SK-N-SH (cell line): ENCODE measurements at regions not wholly inside any gene's neighbourhood (a gene's known extent, or its start where the extent isn't known, plus 50 kb on each side); places are given as distances from the start of the nearest gene placed in this dataset.
"Not testable (repeated sequence)": the region's sequence is repeated elsewhere in the genome, so short reads cannot be mapped to it uniquely, and the experiment has no call there.

Source experiments
- CTCF ChIA-PET: fragments of 300-600, 350-600 bp; formaldehyde crosslinking; extraction: SDS; loops from one replicate; lab custom pipeline; 2021; lab: Yijun Ruan, JAX
- POLR2A ChIA-PET: fragments of 350-600 bp; sonication (Branson Sonifier 250); formaldehyde crosslinking; extraction: SDS; loops from one replicate; lab custom pipeline; 2020; ENCODE audit warnings: antibody characterized with exemption, inconsistent platforms; lab: Yijun Ruan, JAX
- DNase-seq: peaks from one replicate; pipeline ENCODE4 v3.0.0; 2012
- H2AFZ ChIP-seq: fragments of 200-600 bp; sonication (generic); 2 replicates; pipeline ENCODE4 v1.8.1; 2016; ENCODE audit warnings: antibody characterized with exemption, mild to moderate bottlenecking, low read depth
- H3F3A ChIP-seq: fragments of 200-600 bp; sonication (generic); replicated peaks from 2 replicates; pipeline ENCODE3; 2016; ENCODE audit warnings: antibody characterized with exemption, mild to moderate bottlenecking; ENCODE audit not compliant: insufficient read depth
- H3K27ac ChIP-seq, 2 experiments: fragments of 200-500 bp in 1 of 2; fragments of 200-600 bp in 1 of 2; sonication (Bioruptor generic) in 1 of 2; sonication (generic), shearing (Covaris generic) in 1 of 2; 2 replicates each; pipeline versions ENCODE4 v1.5.1 to v1.6.1; 2014 to 2016; ENCODE audit warnings: low read depth in 2 of 2, inconsistent platforms in 1 of 2, low read length in 1 of 2, mild to moderate bottlenecking in 1 of 2, mixed read lengths in 1 of 2
- H3K27me3 ChIP-seq: fragments of 200-600 bp; sonication (generic), shearing (Covaris generic); 2 replicates; pipeline ENCODE4 v1.6.1; 2016; ENCODE audit warnings: mixed run types; ENCODE audit not compliant: insufficient read depth
- H3K36me3 ChIP-seq, 2 experiments: fragments of 200-500 bp in 1 of 2; fragments of 200-600 bp in 1 of 2; sonication (Bioruptor generic) in 1 of 2; sonication (generic) in 1 of 2; replicated peaks in 1 of 2; 2 replicates each; pipeline versions ENCODE3 to v1.5.1; 2014 to 2016; ENCODE audit warnings: low read length in 1 of 2, mild to moderate bottlenecking in 1 of 2; ENCODE audit not compliant: insufficient read depth in 2 of 2, control insufficient read depth in 1 of 2
- H3K4me1 ChIP-seq, 2 experiments: fragments of 200-500 bp in 1 of 2; fragments of 200-600 bp in 1 of 2; sonication (Bioruptor generic) in 1 of 2; sonication (generic), shearing (Covaris generic) in 1 of 2; 2 replicates each; pipeline versions ENCODE4 v1.5.1 to v1.6.1; 2014 to 2016; ENCODE audit warnings: low read depth in 1 of 2, low read length in 1 of 2, mixed run types in 1 of 2; ENCODE audit not compliant: insufficient read depth in 2 of 2, control insufficient read depth in 1 of 2
- H3K4me2 ChIP-seq: fragments of 200-600 bp; sonication (generic), shearing (Covaris generic); 2 replicates; pipeline ENCODE4 v1.6.1; 2017; ENCODE audit warnings: mixed run types
- H3K4me3 ChIP-seq, 2 experiments: fragments of 200-500 bp in 1 of 2; fragments of 200-600 bp in 1 of 2; sonication (Bioruptor generic) in 1 of 2; sonication (generic), shearing (Covaris generic) in 1 of 2; 2 replicates each; pipeline versions ENCODE4 v1.5.1 to v1.8.1; 2014 to 2016; ENCODE audit warnings: low read depth in 2 of 2, inconsistent platforms in 1 of 2, low read length in 1 of 2, mild to moderate bottlenecking in 1 of 2, mixed read lengths in 1 of 2, moderate library complexity in 1 of 2
- H3K79me2 ChIP-seq: fragments of 200-600 bp; sonication (generic); 2 replicates; pipeline ENCODE4 v1.8.1; 2017; ENCODE audit warnings: mild to moderate bottlenecking; ENCODE audit not compliant: insufficient read depth
- H3K9ac ChIP-seq: fragments of 200-600 bp; sonication (generic); 2 replicates; pipeline ENCODE4 v1.6.1; 2017; ENCODE audit warnings: mixed run types
- H3K9me2 ChIP-seq: fragments of 200-600 bp; sonication (generic); 2 replicates; pipeline ENCODE4 v1.6.1; 2017; ENCODE audit warnings: mixed run types
- H3K9me3 ChIP-seq: fragments of 200-600 bp; sonication (generic); 2 replicates; pipeline ENCODE4 v1.6.1; 2017; ENCODE audit warnings: mixed run types, mild to moderate bottlenecking, moderate library complexity
- H4K20me1 ChIP-seq: fragments of 200-600 bp; sonication (generic); 2 replicates; pipeline ENCODE4 v1.6.1; 2017; ENCODE audit warnings: mild to moderate bottlenecking, mixed run types; ENCODE audit not compliant: insufficient read depth
- ELF1 ChIP-seq: IDR thresholded peaks from 2 replicates; pipeline ENCODE4 v1.4.0; 2012
- EP300 ChIP-seq, 2 experiments: IDR thresholded peaks; 2 replicates each; pipeline versions ENCODE4 v1.4.0 to v1.6.1; 2012; ENCODE audit warnings: borderline replicate concordance in 1 of 2, low read depth in 1 of 2, low read length in 1 of 2
- EZH2phosphoT487 ChIP-seq: fragments of 200-600 bp; sonication (generic); IDR thresholded peaks from 2 replicates; pipeline ENCODE4 v1.6.1; 2017; ENCODE audit warnings: low read depth, mixed run types, mild to moderate bottlenecking, antibody characterized with exemption, moderate library complexity, borderline replicate concordance
- FOXM1 ChIP-seq: IDR thresholded peaks from 2 replicates; pipeline ENCODE4 v1.4.0; 2012; ENCODE audit warnings: low read depth, mild to moderate bottlenecking
- MXI1 ChIP-seq: IDR thresholded peaks from 2 replicates; pipeline ENCODE4 v1.6.1; 2012; ENCODE audit warnings: mild to moderate bottlenecking, low read depth, low read length, improper control_type of control experiment
- RAD21 ChIP-seq: IDR thresholded peaks from 2 replicates; pipeline ENCODE4 v1.6.1; 2012; ENCODE audit warnings: mild to moderate bottlenecking, low read length
- SIN3A ChIP-seq: IDR thresholded peaks from 2 replicates; pipeline ENCODE4 v1.6.1; 2012; ENCODE audit warnings: low read depth, mild to moderate bottlenecking, low read length, moderate library complexity, borderline replicate concordance
- SMC3 ChIP-seq: IDR thresholded peaks from 2 replicates; pipeline ENCODE4 v1.6.1; 2012; ENCODE audit warnings: low read depth, low read length, improper control_type of control experiment
- TAF1 ChIP-seq: IDR thresholded peaks from 2 replicates; pipeline ENCODE4 v1.6.1; 2012; ENCODE audit warnings: low read depth, mild to moderate bottlenecking, low read length, moderate library complexity, borderline replicate concordance
- WGBS: methylation state at CpG from one replicate; pipeline ENCODE4 v1.1.6; 2017; ENCODE audit warnings: low lambda C conversion rate; 5-methylcytosine and 5-hydroxymethylcytosine counted together
- TF ChIP-seq, protein P1 (sequence below): fragments of 150-350 bp; IDR thresholded peaks from 2 replicates; pipeline ENCODE4 v1.6.1; 2017; ENCODE audit warnings: antibody characterized with exemption, low read length, low read depth, borderline replicate concordance
- TF ChIP-seq, protein P2 (sequence below): IDR thresholded peaks from 2 replicates; pipeline ENCODE4 v1.6.1; 2012; ENCODE audit warnings: mild to moderate bottlenecking, low read depth, low read length, moderate library complexity

DNA sequence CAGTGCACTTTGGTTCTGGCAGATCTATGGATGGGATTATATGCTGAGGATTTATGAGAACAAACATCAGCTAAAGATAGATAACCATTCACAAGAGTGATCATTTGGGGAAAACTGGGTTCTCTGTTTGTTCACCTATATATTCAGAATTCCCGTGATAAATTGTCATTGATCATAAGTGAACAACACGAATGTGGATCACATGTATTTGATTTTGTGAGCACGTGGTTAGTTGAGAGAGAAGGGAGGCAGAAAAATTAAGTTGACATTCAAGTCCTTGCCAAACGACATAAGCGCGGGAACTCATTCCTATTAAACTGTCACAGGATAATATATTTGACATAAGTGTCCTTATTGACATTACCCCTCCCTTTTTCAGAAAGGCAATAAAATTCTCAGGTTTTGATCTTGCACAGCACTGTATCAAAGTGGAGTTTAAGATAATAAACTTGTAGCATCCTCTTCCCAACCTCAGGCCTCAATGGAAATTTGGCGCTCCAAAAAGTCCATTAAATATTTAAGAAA, 64.9 kb upstream of the MYO3A start:
- H3K9ac ChIP-seq, result no peak overlapping the region
- CTCF ChIA-PET, result no interaction called here
- no peaks in the 10 kb centered on the region for H4K20me1 ChIP-seq
- no peak for TF ChIP-seq MXI1
- no peak for TF ChIP-seq EZH2phosphoT487
- TF ChIP-seq EP300 (IDR thresholded peaks at IDR 0.05; ENCODE audit: borderline replicate concordance in 1 of 2, low read depth in 1 of 2, low read length in 1 of 2), result no peak
- TF ChIP-seq TAF1, result no peak
- 50% methylated on average over 7 of the region's 7 CpGs for WGBS
- H3K9me3 ChIP-seq, result no peaks in the 10 kb centered on the region
- POLR2A ChIA-PET, result no interaction called here
- H3K4me2 ChIP-seq, result no peak overlapping the region
- H3F3A ChIP-seq, result no peaks in the 10 kb centered on the region
- H3K4me3 ChIP-seq, result no peak overlapping the region
- no peaks in the 10 kb centered on the region for H3K4me1 ChIP-seq
- no peak overlapping the region for H3K27ac ChIP-seq
- no peaks in the 10 kb centered on the region for H3K36me3 ChIP-seq
- H3K79me2 ChIP-seq, result no peaks in the 10 kb centered on the region
- no peak for DNase-seq
- no peaks in the 10 kb centered on the region for H3K9me2 ChIP-seq
- no peaks in the 10 kb centered on the region for H3K27me3 ChIP-seq
- H2AFZ ChIP-seq, result no peak overlapping the region

DNA sequence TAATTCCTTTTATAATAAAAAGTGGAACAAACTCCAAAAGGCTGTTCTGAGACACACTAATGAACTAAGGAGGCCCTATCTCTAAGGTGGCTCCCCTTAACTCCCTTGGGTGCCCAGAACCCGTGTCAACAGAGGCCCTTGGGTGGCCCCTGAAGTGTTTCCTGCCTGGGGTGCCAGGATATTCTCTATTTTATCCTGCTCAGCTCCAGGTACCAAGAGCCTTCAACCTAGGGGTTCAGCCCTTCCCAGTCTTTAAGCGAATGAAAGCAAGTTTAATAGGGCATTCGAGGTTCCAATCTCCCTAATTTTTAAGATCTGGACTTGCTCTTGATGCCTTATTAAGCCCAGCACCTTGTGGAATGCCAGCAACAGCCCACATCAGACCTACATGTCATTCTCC, 64.4 kb upstream of the MYO3A start:
- CTCF ChIA-PET, result no interaction called here
- DNase-seq, result no peak
- Histone ChIP-seq H3K36me3 (no peaks in the 10 kb centered on the region), H3K9ac (no peak overlapping the region), H3K27ac (no peak overlapping the region), H3K4me2 (no peak overlapping the region), H3K79me2 (no peaks in the 10 kb centered on the region), H3F3A (no peaks in the 10 kb centered on the region), H3K9me2 (no peaks in the 10 kb centered on the region), H3K9me3 (no peaks in the 10 kb centered on the region), H3K4me1 (no peaks in the 10 kb centered on the region)
- POLR2A ChIA-PET, result no interaction called here
- WGBS, result 16% methylated on average over 3 of the region's 3 CpGs
- TF ChIP-seq MXI1 (no peak), RAD21 (no peak), FOXM1 (no peak), EP300 (IDR thresholded peaks at IDR 0.05; ENCODE audit: borderline replicate concordance in 1 of 2, low read depth in 1 of 2, low read length in 1 of 2) (no peak), ELF1 (no peak), SMC3 (no peak), TAF1 (no peak), SIN3A (no peak)
- TF ChIP-seq, protein P1, sequence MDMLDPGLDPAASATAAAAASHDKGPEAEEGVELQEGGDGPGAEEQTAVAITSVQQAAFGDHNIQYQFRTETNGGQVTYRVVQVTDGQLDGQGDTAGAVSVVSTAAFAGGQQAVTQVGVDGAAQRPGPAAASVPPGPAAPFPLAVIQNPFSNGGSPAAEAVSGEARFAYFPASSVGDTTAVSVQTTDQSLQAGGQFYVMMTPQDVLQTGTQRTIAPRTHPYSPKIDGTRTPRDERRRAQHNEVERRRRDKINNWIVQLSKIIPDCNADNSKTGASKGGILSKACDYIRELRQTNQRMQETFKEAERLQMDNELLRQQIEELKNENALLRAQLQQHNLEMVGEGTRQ, result no peak
- TF ChIP-seq, protein P2, sequence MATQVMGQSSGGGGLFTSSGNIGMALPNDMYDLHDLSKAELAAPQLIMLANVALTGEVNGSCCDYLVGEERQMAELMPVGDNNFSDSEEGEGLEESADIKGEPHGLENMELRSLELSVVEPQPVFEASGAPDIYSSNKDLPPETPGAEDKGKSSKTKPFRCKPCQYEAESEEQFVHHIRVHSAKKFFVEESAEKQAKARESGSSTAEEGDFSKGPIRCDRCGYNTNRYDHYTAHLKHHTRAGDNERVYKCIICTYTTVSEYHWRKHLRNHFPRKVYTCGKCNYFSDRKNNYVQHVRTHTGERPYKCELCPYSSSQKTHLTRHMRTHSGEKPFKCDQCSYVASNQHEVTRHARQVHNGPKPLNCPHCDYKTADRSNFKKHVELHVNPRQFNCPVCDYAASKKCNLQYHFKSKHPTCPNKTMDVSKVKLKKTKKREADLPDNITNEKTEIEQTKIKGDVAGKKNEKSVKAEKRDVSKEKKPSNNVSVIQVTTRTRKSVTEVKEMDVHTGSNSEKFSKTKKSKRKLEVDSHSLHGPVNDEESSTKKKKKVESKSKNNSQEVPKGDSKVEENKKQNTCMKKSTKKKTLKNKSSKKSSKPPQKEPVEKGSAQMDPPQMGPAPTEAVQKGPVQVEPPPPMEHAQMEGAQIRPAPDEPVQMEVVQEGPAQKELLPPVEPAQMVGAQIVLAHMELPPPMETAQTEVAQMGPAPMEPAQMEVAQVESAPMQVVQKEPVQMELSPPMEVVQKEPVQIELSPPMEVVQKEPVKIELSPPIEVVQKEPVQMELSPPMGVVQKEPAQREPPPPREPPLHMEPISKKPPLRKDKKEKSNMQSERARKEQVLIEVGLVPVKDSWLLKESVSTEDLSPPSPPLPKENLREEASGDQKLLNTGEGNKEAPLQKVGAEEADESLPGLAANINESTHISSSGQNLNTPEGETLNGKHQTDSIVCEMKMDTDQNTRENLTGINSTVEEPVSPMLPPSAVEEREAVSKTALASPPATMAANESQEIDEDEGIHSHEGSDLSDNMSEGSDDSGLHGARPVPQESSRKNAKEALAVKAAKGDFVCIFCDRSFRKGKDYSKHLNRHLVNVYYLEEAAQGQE, result no peak
- TF ChIP-seq, all 33 proteins: peak for 0
- no peaks in the 10 kb centered on the region for H3K27me3 ChIP-seq
- H3K4me3 ChIP-seq, result no peak overlapping the region
- no peak overlapping the region for H2AFZ ChIP-seq
- H4K20me1 ChIP-seq, result no peaks in the 10 kb centered on the region

DNA sequence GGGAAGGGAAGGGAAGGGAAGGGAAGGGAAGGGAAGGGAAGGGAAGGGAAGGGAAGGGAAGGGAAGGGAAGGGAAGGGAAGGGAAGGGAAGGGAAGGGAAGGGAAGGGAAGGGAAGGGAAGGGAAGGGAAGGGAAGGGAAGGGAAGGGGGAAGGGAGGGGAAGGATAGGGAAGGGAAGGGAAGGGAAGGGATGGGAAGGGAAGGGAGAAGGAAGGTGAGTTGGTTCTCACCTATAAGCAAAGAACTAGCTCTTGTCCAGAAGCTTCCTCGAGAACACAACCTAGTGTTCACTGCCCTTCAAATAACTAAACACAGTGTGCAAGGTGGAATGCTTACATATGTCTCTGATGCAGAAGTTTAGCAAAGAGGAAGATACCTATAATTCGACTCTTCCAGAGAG, 59.6 kb upstream of the MYO3A start:
- POLR2A ChIA-PET, H3K36me3 ChIP-seq, H3K9me2 ChIP-seq, H3K4me2 ChIP-seq, H3F3A ChIP-seq, H3K27me3 ChIP-seq, H2AFZ ChIP-seq, H3K79me2 ChIP-seq, H3K9me3 ChIP-seq, H3K4me1 ChIP-seq, H3K9ac ChIP-seq, DNase-seq, H4K20me1 ChIP-seq, H3K4me3 ChIP-seq, H3K27ac ChIP-seq: not testable (repeated sequence)
- WGBS, result 8% methylated on average over 2 of the region's 2 CpGs
- CTCF ChIA-PET, result interaction anchor here (1.6 to 3.5 kb wide), 5 partner anchors 10 to 681 kb away, joined by 3 to 23 read pairs (median 10); no protein-coding TSS in a partner anchor
